ELF-1 (cell line): ENCODE measurements at regions not wholly inside any gene's neighbourhood (a gene's known extent, or its start where the extent isn't known, plus 50 kb on each side); places are given as distances from the start of the nearest gene placed in this dataset.

Experiments
- DNase-seq: peaks from one replicate; pipeline ENCODE4 v3.0.0-alpha.2; 2016; ENCODE audit warnings: low read depth, low spot score

DNA sequence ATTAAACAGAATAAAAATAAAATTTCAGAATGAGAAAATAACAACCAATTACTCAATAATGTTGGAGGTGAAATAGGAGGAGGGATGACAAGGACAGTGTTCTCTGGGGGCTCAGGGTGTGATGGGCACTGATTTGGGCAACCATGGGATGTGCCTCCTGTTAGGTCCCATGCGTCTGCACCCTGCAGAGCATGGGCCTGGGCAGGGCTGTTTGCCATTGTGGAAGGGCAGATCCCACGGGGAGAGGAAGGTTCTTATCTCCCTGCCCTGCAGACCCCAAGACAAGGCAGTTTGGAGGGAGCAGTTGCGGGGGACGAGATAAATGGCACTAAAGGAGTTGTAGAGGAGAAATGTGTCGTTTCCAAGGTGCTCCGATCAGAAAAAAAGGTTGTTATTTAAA lies 206.3 kb downstream of the THBS2 start:
- no peak for DNase-seq

GRCh38 chr6:169046483-169047192 lies 207.0 kb downstream of the THBS2 start:
- no peak for DNase-seq

DNA sequence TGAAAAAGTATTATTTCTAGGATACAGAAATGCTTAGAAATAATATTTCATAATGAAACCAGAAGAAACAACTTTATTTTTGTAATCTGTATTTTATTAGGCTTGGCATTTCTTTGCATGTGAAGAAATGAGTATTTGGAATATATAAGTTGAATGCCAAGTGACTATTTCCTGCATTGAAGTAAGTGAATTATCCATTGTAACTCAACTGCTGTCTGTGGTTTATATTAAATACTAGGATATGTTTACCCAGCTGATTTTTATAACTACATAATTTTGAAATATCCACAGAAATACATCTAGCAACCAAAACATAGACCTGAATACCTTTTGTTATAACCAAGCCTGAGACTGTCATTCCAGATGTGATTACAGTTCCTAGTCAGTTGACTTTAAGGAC lies 207.6 kb downstream of the THBS2 start:
- no peak for DNase-seq

DNA sequence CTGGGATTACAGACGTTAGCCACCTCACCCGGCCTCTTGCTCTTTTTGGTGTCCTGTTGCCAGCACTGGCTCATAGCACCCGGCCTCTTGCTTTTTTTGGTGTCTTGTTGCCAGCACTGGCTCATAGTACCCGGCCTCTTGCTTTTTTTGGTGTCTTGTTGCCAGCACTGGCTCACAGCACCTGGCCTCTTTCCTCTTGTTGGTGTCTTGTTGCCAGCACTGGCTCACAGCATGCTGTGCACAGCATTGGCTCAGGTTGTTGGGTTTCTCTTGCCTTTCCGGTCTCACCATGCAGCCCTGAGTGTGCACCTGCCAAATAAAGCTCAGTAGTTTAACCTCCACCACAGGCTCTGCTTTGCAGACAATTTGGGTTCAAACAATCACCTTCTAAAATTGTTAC lies 208.2 kb downstream of the THBS2 start:
- DNase-seq, result no peak

DNA sequence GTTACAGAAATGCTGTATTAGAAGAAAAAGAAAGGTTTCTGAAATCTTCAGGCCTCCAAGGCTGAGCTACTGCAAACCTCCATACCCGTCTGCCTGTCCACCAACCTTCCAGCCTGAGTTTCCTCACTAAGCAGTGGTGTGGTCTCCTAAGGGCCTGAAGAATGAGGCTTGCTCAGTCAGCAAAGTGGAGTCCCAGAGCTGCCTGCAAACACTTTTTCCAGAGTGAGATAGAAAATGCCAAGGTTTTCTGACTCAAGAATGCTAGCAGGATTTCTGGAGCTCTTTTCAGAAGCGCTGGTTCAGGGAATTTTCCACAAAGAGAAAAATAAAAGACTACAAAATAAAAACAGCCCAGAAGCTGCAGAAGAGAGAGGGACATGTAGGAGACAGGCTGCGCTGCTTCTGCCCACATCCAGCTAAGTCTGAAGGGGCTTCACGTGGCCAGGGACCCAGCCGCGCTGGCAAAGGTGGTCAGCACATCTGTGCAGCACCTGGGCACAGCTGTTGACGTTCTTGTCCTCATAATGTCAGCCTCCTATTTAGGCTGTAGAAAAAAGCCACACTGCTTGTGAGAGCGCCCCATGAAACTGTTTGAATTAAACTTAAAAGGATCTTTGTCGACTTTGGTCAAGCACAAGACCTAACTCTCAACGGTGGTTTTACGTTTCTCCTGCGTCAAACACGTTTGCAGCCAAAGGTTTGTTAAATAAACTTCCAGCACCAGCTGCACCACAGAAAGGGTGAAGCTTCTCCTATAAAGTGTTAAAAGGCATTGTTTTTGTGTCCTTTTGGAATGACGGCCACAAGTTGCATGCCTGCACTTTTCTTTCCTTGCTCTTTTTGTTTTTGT lies 209.0 kb downstream of the THBS2 start:
- DNase-seq, result no peak

DNA sequence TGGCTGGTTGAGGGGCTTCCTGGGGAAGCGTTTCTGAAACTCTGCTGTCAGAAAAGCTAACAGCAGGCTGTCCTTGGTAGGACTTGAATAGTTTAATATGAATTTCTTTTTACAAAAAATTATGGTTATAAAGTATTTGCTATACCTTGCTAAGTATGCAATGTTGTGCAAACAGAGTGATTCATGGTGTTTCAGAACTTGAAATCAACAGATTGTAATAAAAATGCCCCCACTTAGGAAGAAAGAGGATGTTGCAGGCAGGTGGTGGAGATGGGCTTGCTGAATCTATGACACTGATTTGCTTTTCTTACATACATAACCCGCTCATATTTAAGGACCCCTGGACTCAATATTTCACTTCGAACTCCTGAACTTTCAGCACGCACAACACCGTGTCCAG lies 211.6 kb downstream of the THBS2 start:
- DNase-seq, result no peak

DNA sequence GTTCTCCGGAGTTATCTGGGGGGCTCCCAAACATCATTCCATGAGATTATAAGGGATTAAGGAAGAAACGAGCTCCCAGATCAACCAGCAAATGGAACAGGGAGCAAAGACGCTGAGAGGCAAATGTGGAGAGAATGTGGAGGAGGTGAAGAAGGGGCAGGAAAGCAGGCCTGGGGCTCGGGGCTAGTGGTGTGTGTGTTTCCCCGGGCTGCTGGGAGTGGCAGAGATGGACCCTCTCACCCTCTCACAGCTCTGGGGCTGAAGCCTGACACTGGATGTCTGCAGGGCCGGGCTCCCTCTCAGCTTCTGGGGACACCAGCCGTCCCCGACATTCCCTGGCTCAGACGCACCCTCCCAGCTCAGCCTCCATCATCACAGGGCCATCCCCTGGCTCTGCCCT lies 212.6 kb downstream of the THBS2 start:
- DNase-seq, result no peak

GRCh38 chr6:169038691-169039090 lies 215.0 kb downstream of the THBS2 start:
- no peak for DNase-seq

DNA sequence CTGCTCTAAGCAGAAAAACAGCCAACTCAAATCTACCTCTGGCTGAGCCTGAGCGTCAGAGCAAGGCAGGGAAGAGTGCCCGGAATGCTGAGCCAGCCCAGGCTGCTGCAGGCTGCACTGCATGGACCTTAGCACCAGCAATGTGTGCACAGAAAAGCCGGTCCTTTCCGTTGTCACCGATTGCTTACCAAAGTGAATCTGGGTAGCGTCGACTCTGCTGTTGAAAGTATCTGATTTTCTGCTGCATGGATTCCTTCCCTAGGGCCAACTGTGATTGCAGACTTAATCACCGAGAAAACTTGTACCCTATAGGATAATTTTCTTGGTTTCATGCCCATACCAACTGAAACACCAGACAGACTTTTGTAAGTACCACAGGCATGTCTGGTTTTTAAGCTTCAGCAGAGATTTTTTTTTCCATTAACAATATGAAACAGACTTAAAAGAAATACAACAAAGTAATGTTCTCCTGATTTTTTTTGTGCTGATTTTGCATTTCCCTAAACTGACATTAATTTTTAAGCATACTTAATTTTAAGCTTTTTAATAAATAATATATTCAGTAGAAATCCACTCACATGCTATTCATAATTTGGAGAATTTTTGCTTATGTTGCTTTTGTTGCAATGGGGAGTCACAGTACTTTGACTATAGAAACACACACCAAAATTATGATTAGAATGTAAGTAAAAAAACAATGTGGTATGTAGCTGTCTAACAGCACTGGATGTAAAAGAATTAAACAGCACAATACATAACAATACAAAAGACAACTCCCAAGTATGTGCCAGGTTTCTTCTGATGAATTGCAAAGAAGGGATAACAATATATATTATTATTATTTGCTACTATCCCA lies 218.0 kb downstream of the THBS2 start:
- no peak for DNase-seq

DNA sequence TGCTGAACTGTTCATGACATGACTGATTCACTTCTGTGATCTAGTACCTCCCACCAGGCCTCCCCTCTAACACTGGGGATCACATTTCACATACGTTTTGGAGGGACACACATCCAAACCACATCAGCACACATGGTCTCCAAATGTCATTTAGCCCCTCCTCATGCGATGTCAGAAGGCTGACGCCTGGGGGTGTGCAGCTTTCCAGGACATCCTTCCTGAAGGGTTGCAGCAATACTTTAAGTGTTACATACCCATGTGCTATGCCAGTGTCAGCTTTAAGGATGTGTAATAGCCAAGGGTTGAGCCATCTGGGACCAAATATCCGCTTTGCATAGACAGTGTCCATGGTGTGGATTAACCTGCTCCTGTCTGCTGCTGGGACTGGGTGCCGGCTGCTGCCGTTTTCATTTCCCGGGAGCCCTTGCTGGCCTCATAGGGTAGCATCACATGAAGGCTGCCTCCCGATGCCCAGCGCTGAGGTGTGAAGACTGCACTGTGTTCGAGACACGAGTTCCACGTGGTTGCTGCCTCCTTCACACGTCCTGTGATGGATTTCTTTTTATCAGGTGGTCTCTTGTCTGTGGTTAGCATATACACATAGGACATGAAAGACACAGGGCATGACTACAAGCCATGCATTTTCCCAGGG lies 219.0 kb downstream of the THBS2 start:
- DNase-seq, result no peak

DNA sequence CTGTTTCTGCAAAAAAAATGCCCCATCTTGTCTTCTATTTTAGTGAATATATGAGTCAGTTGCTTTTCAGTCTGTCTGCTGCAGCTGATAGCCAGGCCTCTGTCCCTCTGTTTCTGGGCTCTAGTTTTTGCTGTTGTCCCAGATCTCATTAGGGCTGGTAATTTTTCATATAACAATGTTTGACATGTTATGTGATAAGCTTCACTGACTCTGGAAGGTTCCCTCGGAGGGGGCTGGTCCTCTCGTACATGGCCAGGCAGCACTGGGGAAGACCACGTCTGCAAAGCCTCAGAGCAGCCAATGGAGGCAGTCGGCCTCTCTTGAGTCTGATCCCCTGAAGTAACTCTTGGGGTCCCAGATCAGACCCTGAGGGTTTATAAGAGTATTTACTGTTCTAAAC lies 223.8 kb downstream of the THBS2 start:
- DNase-seq, result no peak

- no peak for DNase-seq
These were observed 225.3 kb downstream of the THBS2 start for GRCh38 chr6:169028343-169028742.

DNA sequence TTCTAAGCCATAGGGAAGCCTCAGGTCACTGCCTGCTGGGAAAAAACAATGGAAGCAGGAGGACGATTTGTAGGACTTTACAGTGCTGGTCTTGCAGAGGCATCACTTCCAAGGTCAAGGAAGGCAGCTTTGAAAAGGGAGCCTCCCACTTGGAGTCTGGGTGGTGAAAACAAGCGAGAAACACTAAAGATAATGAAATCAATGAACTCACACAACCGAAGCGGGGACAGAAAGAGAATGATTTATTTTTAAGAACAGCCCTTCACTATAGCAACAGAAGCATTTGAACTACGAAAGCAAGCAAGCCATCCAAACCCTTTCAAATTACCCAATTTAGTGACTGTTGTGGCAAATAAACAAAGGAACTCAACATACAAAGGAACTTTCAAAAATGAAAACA lies 227.5 kb downstream of the THBS2 start:
- DNase-seq, result no peak

DNA sequence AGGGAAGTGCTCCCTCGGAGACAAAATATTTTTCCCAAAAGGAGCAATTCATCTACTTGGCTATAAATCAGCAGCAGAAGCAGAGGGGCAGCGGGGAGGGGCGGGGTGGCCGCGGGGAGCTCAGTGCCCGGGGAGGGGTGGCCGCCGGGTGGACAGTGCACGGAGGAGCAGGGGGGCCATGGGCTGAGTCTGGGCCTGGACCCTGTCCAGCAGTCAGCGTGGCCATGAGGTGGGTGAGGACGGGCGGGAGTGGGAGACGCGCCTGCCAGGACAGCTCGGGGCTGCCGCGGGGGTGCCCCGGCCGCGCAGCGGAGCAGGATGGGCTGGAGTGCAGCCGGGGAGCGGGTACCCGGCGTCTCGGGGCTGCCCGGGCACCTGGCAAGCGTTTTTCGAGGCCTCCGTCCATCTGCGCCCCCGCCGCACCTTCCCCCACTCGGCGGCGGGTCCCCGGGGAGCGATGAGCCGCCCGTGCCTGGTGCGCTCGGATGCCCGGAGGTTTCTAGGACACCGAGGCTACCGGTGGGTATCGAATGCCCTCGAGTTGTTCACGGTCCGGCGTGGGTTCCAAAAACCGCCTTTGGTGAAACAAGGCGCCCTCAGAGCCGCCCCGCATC lies 229.5 kb downstream of the THBS2 start:
- DNase-seq, result no peak

DNA sequence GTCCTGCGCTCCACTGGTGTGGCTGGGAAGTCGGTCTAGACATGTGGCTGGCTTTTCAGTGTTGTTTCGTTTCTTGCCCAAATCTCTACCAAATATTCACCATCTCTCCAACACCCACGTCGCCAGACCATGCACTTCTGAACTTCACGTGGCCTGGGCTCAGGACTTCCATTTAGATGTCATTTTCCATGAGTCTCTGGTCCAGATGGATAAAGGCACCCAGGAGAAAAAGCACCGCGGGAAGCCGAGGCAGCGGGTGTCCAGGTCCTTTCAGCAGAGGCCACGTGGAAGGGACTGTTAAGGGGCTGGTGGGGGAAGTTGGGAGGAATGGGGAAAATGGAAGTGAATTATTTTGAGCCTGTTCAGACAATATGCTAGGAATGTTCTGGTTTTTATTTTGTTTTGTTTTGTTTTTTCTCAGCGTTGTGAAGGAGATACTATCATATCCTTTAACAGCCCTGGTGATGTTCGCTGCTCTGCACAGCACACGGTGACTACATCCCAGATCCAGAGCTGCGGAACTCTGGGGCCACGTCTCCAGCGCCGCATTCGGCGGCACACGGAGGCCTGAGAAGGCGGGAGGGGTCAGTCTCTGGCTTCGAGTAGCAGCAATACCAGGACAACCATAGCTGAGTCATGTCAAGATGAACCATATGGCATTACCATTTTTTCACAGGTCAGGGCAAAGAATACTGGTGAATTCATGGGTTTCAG lies 230.3 kb downstream of the THBS2 start:
- no peak for DNase-seq

DNA sequence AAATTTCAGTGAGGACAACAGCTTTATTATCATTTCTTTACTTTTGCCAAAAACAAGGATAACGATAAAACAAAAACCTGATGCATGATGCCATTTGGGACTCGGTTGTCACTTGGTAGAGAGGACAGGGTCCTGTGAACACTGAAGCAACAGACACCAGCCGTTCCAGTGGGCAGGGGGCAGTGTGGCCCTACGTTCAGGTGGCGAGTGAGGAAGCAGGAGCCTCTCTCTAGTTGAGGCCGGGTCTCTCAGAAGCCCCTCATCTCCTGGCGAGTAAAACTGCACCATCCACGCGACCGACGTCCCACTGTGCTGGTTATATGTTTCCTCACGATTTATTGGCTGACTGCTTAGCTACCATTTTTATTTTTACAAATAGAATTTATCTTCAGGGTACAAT lies 231.6 kb downstream of the THBS2 start:
- DNase-seq, result no peak

DNA sequence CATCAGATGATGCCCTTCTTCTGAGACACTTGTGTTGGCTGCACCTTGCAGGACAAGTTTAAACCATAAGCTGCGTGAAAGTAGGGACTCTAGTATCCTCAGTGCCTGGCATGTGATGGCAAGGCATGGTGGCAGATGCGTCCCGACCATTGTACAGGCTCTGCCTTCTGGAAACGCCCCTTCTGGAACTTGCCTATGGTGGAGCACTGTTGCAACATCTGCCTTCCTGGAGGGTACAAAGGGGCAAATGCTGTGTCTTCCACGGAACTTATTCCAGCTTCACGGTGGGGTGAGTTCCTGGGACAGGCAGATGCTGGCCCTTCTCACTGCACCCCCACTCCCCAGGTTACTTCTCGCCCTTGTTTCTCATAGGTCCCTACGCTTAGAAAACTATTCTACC lies 232.8 kb downstream of the THBS2 start:
- DNase-seq, result no peak

DNA sequence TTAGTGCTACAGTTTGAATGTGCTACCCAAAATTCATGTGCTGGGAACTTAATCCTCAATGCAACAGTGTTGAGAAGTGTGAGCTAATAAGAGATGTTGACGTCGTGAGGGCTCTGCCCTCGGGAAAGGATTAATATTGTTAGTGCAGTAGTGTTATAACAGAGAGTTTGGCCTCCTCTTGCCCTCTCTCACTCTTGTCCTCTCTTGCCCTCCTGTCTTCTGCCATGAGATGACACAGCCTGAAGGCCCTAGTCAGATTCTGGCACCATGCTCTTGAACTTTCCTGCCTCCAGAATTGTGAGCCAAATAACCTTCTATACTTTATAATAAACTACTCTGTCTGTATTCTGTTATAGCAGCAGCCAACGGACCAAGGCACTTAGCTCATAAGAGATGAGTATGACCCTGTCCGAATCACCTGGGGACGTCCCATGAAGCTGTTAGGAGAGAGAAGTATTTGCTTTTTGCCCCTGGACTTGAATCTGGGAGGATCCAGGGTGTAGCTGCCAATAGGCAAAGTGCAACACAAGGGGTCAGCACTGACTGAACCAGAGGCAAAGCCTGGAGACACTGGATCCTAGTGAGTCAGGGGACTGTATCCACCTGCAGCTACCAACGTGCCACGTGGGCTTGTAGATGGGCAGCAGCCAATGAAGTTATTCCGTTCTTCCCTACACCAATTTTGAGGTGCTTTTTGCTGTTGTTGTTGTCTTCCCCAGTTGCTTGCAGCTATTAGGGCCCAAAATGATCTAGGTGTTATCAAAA lies 233.7 kb downstream of the THBS2 start:
- no peak for DNase-seq

GRCh38 chr6:169019111-169019510 lies 234.5 kb downstream of the THBS2 start:
- DNase-seq, result no peak

- DNase-seq, result no peak
These were observed 236.9 kb downstream of the THBS2 start for GRCh38 chr6:169016758-169017157.
